SK-N-SH treated with all-trans-retinoic acid at 6 μM for 48 hours (cell line): ENCODE measurements at regions not wholly inside any gene's neighbourhood (a gene's known extent, or its start where the extent isn't known, plus 50 kb on each side); places are given as distances from the start of the nearest gene placed in this dataset.

Experiments
- ATAC-seq: fragments of 200-7000 bp; cut with Tn5 transposase; 3 replicates; pipeline ENCODE4 v1.9.1; 2020; ENCODE audit warnings: mild to moderate bottlenecking, moderate library complexity
- ARNTL ChIP-seq: fragments of 450-650 bp; formaldehyde crosslinking; IDR thresholded peaks from 2 replicates; pipeline ENCODE4 v1.5.0; 2020; ENCODE audit warnings: low read depth, mild to moderate bottlenecking, moderate library complexity, borderline replicate concordance
- BACH2 ChIP-seq: fragments of 250-450 bp; sonication (Bioruptor Pico); IDR thresholded peaks from 2 replicates; pipeline ENCODE4 v1.9.0; 2021; ENCODE audit warnings: mild to moderate bottlenecking, borderline replicate concordance
- CREB5 ChIP-seq: fragments of 250-450 bp; sonication (Bioruptor Pico); IDR thresholded peaks from 2 replicates; pipeline ENCODE4 v1.5.1; 2020; ENCODE audit warnings: low read depth, mild to moderate bottlenecking, moderate library complexity
- CSDC2 ChIP-seq: fragments of 250-450 bp; sonication (Bioruptor Pico); IDR thresholded peaks from 2 replicates; pipeline ENCODE4 v1.5.0; 2020; ENCODE audit warnings: mild to moderate bottlenecking, moderate library complexity
- CSRNP3 ChIP-seq: fragments of 250-450 bp; sonication (Bioruptor Pico); IDR thresholded peaks from 2 replicates; pipeline ENCODE4 v1.5.1; 2021; ENCODE audit warnings: mild to moderate bottlenecking, moderate library complexity
- GLIS3 ChIP-seq: fragments of 250-450 bp; sonication (Bioruptor Pico); IDR thresholded peaks from 2 replicates; pipeline ENCODE4 v1.5.0; 2020; ENCODE audit warnings: mild to moderate bottlenecking, moderate library complexity
- ISL1 ChIP-seq: fragments of 250-450 bp; sonication (Bioruptor Pico); IDR thresholded peaks from 2 replicates; pipeline ENCODE4 v2.1.2; 2022; ENCODE audit warnings: mild to moderate bottlenecking, moderate library complexity
- OSR1 ChIP-seq: fragments of 250-450 bp; sonication (Bioruptor Pico); IDR thresholded peaks from 2 replicates; pipeline ENCODE4 v1.8.0; 2022; ENCODE audit warnings: moderate library complexity, mild to moderate bottlenecking, inconsistent platforms
- POU6F1 ChIP-seq: fragments of 250-450 bp; sonication (Bioruptor Pico); IDR thresholded peaks from 2 replicates; pipeline ENCODE4 v1.8.0; 2021; ENCODE audit warnings: low read depth, mild to moderate bottlenecking, moderate library complexity, borderline replicate concordance
- PPARA ChIP-seq: fragments of 250-450 bp; sonication (Bioruptor Pico); IDR thresholded peaks from 2 replicates; pipeline ENCODE4 v1.5.0; 2020; ENCODE audit warnings: mild to moderate bottlenecking, borderline replicate concordance
- RARB ChIP-seq: fragments of 250-450 bp; sonication (Bioruptor Pico); IDR thresholded peaks from 2 replicates; pipeline ENCODE4 v1.8.0; 2021; ENCODE audit warnings: mild to moderate bottlenecking, moderate library complexity
- SNAI2 ChIP-seq: fragments of 250-450 bp; sonication (Bioruptor Pico); IDR thresholded peaks from 2 replicates; pipeline ENCODE4 v1.5.0; 2020; ENCODE audit warnings: mild to moderate bottlenecking, moderate library complexity
- TCF4 ChIP-seq: fragments of 250-450 bp; sonication (Bioruptor Pico); IDR thresholded peaks from 2 replicates; pipeline ENCODE4 v1.8.0; 2021; ENCODE audit warnings: mild to moderate bottlenecking, moderate library complexity, borderline replicate concordance
- ZC3H10 ChIP-seq: fragments of 250-450 bp; sonication (Bioruptor Pico); IDR thresholded peaks from 2 replicates; pipeline ENCODE4 v1.5.1; 2021; ENCODE audit warnings: mild to moderate bottlenecking, moderate library complexity
- ZFP3 ChIP-seq: fragments of 250-450 bp; sonication (Bioruptor Pico); IDR thresholded peaks from 2 replicates; pipeline ENCODE4 v1.5.0; 2020; ENCODE audit warnings: mild to moderate bottlenecking, moderate library complexity
- ZFP30 ChIP-seq: fragments of 450-650 bp; formaldehyde crosslinking; IDR thresholded peaks from 2 replicates; pipeline ENCODE4 v1.5.0; 2022; ENCODE audit warnings: mild to moderate bottlenecking, moderate library complexity
- ZNF565 ChIP-seq: fragments of 450-650 bp; formaldehyde crosslinking; conservative IDR thresholded peaks from 2 replicates; pipeline ENCODE4 v1.5.0; 2020; ENCODE audit warnings: low read depth, mild to moderate bottlenecking, moderate library complexity
- ZNF70 ChIP-seq: fragments of 450-650 bp; formaldehyde crosslinking; IDR thresholded peaks from 2 replicates; pipeline ENCODE4 v1.5.0; 2020; ENCODE audit warnings: mild to moderate bottlenecking, moderate library complexity
- ZNF8 ChIP-seq: fragments of 450-650 bp; formaldehyde crosslinking; IDR thresholded peaks from 2 replicates; pipeline ENCODE4 v1.5.0; 2020; ENCODE audit warnings: mild to moderate bottlenecking, moderate library complexity
- TF ChIP-seq, protein P1 (sequence below): fragments of 250-450 bp; sonication (Bioruptor Pico); IDR thresholded peaks from 2 replicates; pipeline ENCODE4 v1.5.0; 2020; ENCODE audit warnings: mild to moderate bottlenecking, moderate library complexity
- TF ChIP-seq, protein P2 (sequence below): fragments of 250-450 bp; sonication (Bioruptor Pico); IDR thresholded peaks from 2 replicates; pipeline ENCODE4 v1.8.0; 2020; ENCODE audit warnings: mild to moderate bottlenecking, moderate library complexity, borderline replicate concordance

- ATAC-seq = no peak
- TF ChIP-seq CSRNP3 (CRISPR knock-in tag) = no peak
- no peak for TF ChIP-seq PPARA (CRISPR knock-in tag)
- no peak for TF ChIP-seq ISL1 (CRISPR knock-in tag)
- no peak for TF ChIP-seq BACH2 (CRISPR knock-in tag)
- TF ChIP-seq, protein P1, sequence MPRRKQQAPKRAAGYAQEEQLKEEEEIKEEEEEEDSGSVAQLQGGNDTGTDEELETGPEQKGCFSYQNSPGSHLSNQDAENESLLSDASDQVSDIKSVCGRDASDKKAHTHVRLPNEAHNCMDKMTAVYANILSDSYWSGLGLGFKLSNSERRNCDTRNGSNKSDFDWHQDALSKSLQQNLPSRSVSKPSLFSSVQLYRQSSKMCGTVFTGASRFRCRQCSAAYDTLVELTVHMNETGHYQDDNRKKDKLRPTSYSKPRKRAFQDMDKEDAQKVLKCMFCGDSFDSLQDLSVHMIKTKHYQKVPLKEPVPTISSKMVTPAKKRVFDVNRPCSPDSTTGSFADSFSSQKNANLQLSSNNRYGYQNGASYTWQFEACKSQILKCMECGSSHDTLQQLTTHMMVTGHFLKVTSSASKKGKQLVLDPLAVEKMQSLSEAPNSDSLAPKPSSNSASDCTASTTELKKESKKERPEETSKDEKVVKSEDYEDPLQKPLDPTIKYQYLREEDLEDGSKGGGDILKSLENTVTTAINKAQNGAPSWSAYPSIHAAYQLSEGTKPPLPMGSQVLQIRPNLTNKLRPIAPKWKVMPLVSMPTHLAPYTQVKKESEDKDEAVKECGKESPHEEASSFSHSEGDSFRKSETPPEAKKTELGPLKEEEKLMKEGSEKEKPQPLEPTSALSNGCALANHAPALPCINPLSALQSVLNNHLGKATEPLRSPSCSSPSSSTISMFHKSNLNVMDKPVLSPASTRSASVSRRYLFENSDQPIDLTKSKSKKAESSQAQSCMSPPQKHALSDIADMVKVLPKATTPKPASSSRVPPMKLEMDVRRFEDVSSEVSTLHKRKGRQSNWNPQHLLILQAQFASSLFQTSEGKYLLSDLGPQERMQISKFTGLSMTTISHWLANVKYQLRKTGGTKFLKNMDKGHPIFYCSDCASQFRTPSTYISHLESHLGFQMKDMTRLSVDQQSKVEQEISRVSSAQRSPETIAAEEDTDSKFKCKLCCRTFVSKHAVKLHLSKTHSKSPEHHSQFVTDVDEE = no peak
- no peak for TF ChIP-seq TCF4 (CRISPR knock-in tag)
- no peak for TF ChIP-seq ZFP30
These were observed 174.3 kb upstream of the NRSN1 start for GRCh38 chr6:23951691-23952090.

DNA sequence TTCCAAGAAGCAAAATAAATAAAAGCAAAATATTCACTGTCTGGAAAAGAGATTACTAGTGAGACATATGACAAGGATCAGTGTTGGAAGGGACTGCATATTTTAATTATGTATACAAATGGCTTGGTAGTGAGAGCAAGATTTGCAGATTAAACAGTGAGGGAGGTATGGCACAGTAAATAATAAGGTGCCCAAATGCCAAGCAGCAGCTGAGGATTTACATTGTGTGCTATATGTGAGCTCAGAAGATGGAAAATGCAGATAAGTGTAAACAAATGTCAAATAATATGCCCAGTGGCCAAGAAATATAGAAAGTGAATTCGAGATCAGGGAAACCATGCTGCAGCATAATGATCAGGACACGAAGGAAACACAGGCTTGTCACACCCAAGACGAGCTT, 173.8 kb upstream of the NRSN1 start:
- no peak for ATAC-seq
- TF ChIP-seq SNAI2 (CRISPR knock-in tag) (no peak), CSDC2 (CRISPR knock-in tag) (no peak), PPARA (CRISPR knock-in tag) (no peak), ZFP3 (no peak), RARB (CRISPR knock-in tag) (no peak), ZNF565 (no peak), GLIS3 (CRISPR knock-in tag) (no peak), ARNTL (CRISPR knock-in tag) (no peak), ISL1 (CRISPR knock-in tag) (no peak), CSRNP3 (CRISPR knock-in tag) (no peak)
- TF ChIP-seq, protein P2, sequence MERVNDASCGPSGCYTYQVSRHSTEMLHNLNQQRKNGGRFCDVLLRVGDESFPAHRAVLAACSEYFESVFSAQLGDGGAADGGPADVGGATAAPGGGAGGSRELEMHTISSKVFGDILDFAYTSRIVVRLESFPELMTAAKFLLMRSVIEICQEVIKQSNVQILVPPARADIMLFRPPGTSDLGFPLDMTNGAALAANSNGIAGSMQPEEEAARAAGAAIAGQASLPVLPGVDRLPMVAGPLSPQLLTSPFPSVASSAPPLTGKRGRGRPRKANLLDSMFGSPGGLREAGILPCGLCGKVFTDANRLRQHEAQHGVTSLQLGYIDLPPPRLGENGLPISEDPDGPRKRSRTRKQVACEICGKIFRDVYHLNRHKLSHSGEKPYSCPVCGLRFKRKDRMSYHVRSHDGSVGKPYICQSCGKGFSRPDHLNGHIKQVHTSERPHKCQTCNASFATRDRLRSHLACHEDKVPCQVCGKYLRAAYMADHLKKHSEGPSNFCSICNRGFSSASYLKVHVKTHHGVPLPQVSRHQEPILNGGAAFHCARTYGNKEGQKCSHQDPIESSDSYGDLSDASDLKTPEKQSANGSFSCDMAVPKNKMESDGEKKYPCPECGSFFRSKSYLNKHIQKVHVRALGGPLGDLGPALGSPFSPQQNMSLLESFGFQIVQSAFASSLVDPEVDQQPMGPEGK (CRISPR knock-in tag) = no peak

GRCh38 chr6:23953976-23954375, 172.0 kb upstream of the NRSN1 start:
- no peak for ATAC-seq
- no peak for TF ChIP-seq CREB5 (CRISPR knock-in tag)
- no peak for TF ChIP-seq OSR1 (CRISPR knock-in tag)
- no peak for TF ChIP-seq POU6F1 (CRISPR knock-in tag)
- TF ChIP-seq BACH2 (CRISPR knock-in tag) = no peak
- no peak for TF ChIP-seq GLIS3 (CRISPR knock-in tag)
- TF ChIP-seq ZNF70 (CRISPR knock-in tag) = no peak
- no peak for TF ChIP-seq RARB (CRISPR knock-in tag)
- no peak for TF ChIP-seq CSDC2 (CRISPR knock-in tag)
- no peak for TF ChIP-seq TCF4 (CRISPR knock-in tag)
- no peak for TF ChIP-seq SNAI2 (CRISPR knock-in tag)
- TF ChIP-seq ZC3H10 = no peak
- TF ChIP-seq ZNF8 (CRISPR knock-in tag) = no peak
- TF ChIP-seq, protein P2 (CRISPR knock-in tag) = no peak
- no peak for TF ChIP-seq ZFP30
- TF ChIP-seq ISL1 (CRISPR knock-in tag) = no peak
- TF ChIP-seq ZNF565 = no peak
- no peak for TF ChIP-seq PPARA (CRISPR knock-in tag)
- no peak for TF ChIP-seq CSRNP3 (CRISPR knock-in tag)
